Loucy (cell line): ENCODE measurements at regions not wholly inside any gene's neighbourhood (a gene's known extent, or its start where the extent isn't known, plus 50 kb on each side); places are given as distances from the start of the nearest gene placed in this dataset.

Source experiments
- EZH2phosphoT487 ChIP-seq: fragments of 200-600 bp; IDR thresholded peaks from 2 replicates; pipeline ENCODE4 v1.6.1; 2018; ENCODE audit warnings: antibody characterized with exemption, mild to moderate bottlenecking, moderate library complexity, borderline replicate concordance
- TF ChIP-seq, protein P1 (sequence below): fragments of 200-600 bp; sonication (generic); conservative IDR thresholded peaks from 2 replicates; pipeline ENCODE4 v1.5.1; 2014; ENCODE audit warnings: mild to moderate bottlenecking, antibody characterized with exemption, low read length

DNA sequence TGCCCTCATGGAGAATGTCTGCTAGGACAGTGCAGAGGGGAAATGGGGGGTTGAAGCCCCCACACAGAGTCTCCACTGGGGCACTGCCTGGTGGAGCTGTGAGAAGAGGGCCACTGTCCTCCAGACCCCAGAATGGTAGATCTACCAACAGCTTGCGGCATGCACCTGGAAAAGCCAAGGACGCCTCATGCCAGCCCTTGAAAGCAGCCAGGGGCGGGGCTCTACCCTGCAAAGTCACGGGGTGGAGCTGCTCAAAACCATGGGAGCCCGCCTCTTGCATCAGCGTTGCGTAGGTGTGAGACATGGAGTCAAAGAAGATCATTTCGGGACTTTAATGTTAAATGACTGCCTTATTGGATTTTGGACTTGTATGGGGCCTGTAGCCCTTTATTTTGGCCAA, 157.6 kb downstream of the DSEL start:
- TF ChIP-seq, protein P1, sequence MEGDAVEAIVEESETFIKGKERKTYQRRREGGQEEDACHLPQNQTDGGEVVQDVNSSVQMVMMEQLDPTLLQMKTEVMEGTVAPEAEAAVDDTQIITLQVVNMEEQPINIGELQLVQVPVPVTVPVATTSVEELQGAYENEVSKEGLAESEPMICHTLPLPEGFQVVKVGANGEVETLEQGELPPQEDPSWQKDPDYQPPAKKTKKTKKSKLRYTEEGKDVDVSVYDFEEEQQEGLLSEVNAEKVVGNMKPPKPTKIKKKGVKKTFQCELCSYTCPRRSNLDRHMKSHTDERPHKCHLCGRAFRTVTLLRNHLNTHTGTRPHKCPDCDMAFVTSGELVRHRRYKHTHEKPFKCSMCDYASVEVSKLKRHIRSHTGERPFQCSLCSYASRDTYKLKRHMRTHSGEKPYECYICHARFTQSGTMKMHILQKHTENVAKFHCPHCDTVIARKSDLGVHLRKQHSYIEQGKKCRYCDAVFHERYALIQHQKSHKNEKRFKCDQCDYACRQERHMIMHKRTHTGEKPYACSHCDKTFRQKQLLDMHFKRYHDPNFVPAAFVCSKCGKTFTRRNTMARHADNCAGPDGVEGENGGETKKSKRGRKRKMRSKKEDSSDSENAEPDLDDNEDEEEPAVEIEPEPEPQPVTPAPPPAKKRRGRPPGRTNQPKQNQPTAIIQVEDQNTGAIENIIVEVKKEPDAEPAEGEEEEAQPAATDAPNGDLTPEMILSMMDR: no peak
- TF ChIP-seq EZH2phosphoT487: no peak
